ENCODE measurements at regions not wholly inside any gene's neighbourhood (a gene's known extent, or its start where the extent isn't known, plus 50 kb on each side); places are given as distances from the start of the nearest gene placed in this dataset.

GRCh38 chr21:15148437-15148836 lies 83.6 kb upstream of the NRIP1 start:
- TF ChIP-seq CTCF (conservative IDR thresholded peaks at IDR 0.05) (no peak), ZFX (IDR thresholded peaks at IDR 0.05) (no peak)

All from C4-2B (cell line).